HUES48 (cell line): ENCODE measurements at regions not wholly inside any gene's neighbourhood (a gene's known extent, or its start where the extent isn't known, plus 50 kb on each side); places are given as distances from the start of the nearest gene placed in this dataset.

Source experiments
- H3K27ac ChIP-seq: one replicate; pipeline ENCODE4 v1.7.0; 2013; ENCODE audit warnings: low read depth, low read length, inconsistent platforms
- H3K27me3 ChIP-seq: 2 replicates; pipeline ENCODE4 v1.6.1; 2013; ENCODE audit warnings: mild to moderate bottlenecking, low read length; ENCODE audit not compliant: control insufficient read depth, insufficient read depth
- H3K36me3 ChIP-seq: 2 replicates; pipeline ENCODE4 v1.6.1; 2013; ENCODE audit warnings: low read length; ENCODE audit not compliant: control insufficient read depth, insufficient read depth
- H3K4me1 ChIP-seq: 2 replicates; pipeline ENCODE4 v1.6.1; 2013; ENCODE audit warnings: mild to moderate bottlenecking, low read length; ENCODE audit not compliant: control insufficient read depth, insufficient read depth
- H3K4me3 ChIP-seq: 2 replicates; pipeline ENCODE4 v1.5.1; 2013; ENCODE audit warnings: mild to moderate bottlenecking, low read depth, low read length
- H3K9ac ChIP-seq: 2 replicates; pipeline ENCODE4 v1.6.1; 2013; ENCODE audit warnings: mild to moderate bottlenecking, low read depth, low read length, moderate library complexity
- H3K9me3 ChIP-seq: 2 replicates; pipeline ENCODE4 v1.6.1; 2013; ENCODE audit warnings: low read length; ENCODE audit not compliant: control insufficient read depth, insufficient read depth

GRCh38 chr10:44619521-44619920 is 234.6 kb upstream of the CXCL12 start:
- Histone ChIP-seq H3K36me3 (no peaks in the 10 kb centered on the region), H3K4me3 (no peak overlapping the region), H3K9me3 (no peaks in the 10 kb centered on the region), H3K27me3 (no peaks in the 10 kb centered on the region), H3K9ac (no peak overlapping the region), H3K4me1 (no peaks in the 10 kb centered on the region), H3K27ac (no peak overlapping the region)

- Histone ChIP-seq H3K27me3 (no peaks in the 10 kb centered on the region), H3K36me3 (no peaks in the 10 kb centered on the region), H3K27ac (no peak overlapping the region), H3K9me3 (no peaks in the 10 kb centered on the region), H3K4me1 (no peaks in the 10 kb centered on the region), H3K9ac (no peak overlapping the region), H3K4me3 (no peak overlapping the region)
Observed at GRCh38 chr10:44619975-44620374, 235.1 kb upstream of the CXCL12 start.

- Histone ChIP-seq H3K27me3 (no peaks in the 10 kb centered on the region), H3K9ac (no peak overlapping the region), H3K36me3 (no peaks in the 10 kb centered on the region), H3K9me3 (no peaks in the 10 kb centered on the region), H3K27ac (no peak overlapping the region), H3K4me1 (no peaks in the 10 kb centered on the region), H3K4me3 (no peak overlapping the region)
Observed at GRCh38 chr10:44627591-44628354, 242.9 kb upstream of the CXCL12 start.

GRCh38 chr10:44628921-44629320 is 244.0 kb upstream of the CXCL12 start:
- Histone ChIP-seq H3K9me3 (no peaks in the 10 kb centered on the region), H3K36me3 (no peaks in the 10 kb centered on the region), H3K27me3 (no peaks in the 10 kb centered on the region), H3K9ac (no peak overlapping the region), H3K4me3 (no peak overlapping the region), H3K27ac (no peak overlapping the region), H3K4me1 (no peaks in the 10 kb centered on the region)

GRCh38 chr10:44635176-44635575 is 250.3 kb upstream of the CXCL12 start:
- no peak overlapping the region for H3K9ac ChIP-seq
- H3K27me3 ChIP-seq = no peaks in the 10 kb centered on the region
- H3K9me3 ChIP-seq = peaks cover 5% of the 10 kb centered on the region; the same call in 1 of the 2 replicates
- H3K27ac ChIP-seq = no peak overlapping the region
- no peak overlapping the region for H3K4me3 ChIP-seq
- H3K36me3 ChIP-seq = no peaks in the 10 kb centered on the region
- H3K4me1 ChIP-seq = no peaks in the 10 kb centered on the region

GRCh38 chr10:44636625-44637024 is 251.7 kb upstream of the CXCL12 start:
- Histone ChIP-seq H3K4me1 (no peaks in the 10 kb centered on the region), H3K4me3 (no peak overlapping the region), H3K27me3 (no peaks in the 10 kb centered on the region), H3K36me3 (no peaks in the 10 kb centered on the region), H3K9me3 (peaks cover 5% of the 10 kb centered on the region; the same call in 1 of the 2 replicates), H3K9ac (no peak overlapping the region), H3K27ac (no peak overlapping the region)

- no peaks in the 10 kb centered on the region for H3K36me3 ChIP-seq
- H3K4me3 ChIP-seq = no peak overlapping the region
- H3K9me3 ChIP-seq = peaks cover 5% of the 10 kb centered on the region; the same call in 1 of the 2 replicates
- no peaks in the 10 kb centered on the region for H3K27me3 ChIP-seq
- no peak overlapping the region for H3K27ac ChIP-seq
- no peak overlapping the region for H3K9ac ChIP-seq
- H3K4me1 ChIP-seq = no peaks in the 10 kb centered on the region
Observed at GRCh38 chr10:44640429-44640828, 255.5 kb upstream of the CXCL12 start.

- Histone ChIP-seq H3K9me3 (no peaks in the 10 kb centered on the region), H3K27me3 (no peaks in the 10 kb centered on the region), H3K9ac (no peak overlapping the region), H3K4me3 (no peak overlapping the region), H3K27ac (no peak overlapping the region), H3K36me3 (no peaks in the 10 kb centered on the region), H3K4me1 (no peaks in the 10 kb centered on the region)
Observed at GRCh38 chr10:44647473-44647872, 262.6 kb upstream of the CXCL12 start.

- Histone ChIP-seq H3K27me3 (no peaks in the 10 kb centered on the region), H3K27ac (no peak overlapping the region), H3K9ac (no peak overlapping the region)
Observed at GRCh38 chr10:44647877-44648542, 263.1 kb upstream of the CXCL12 start.

GRCh38 chr10:44650691-44651661 is 260.2 kb upstream of the TMEM72 start:
- Histone ChIP-seq H3K4me1 (no peaks in the 10 kb centered on the region), H3K27me3 (no peaks in the 10 kb centered on the region), H3K4me3 (no peak overlapping the region), H3K9ac (no peak overlapping the region), H3K27ac (no peak overlapping the region), H3K9me3 (no peaks in the 10 kb centered on the region), H3K36me3 (no peaks in the 10 kb centered on the region)

More at GRCh38 chr10:44647877-44648542, 263.1 kb upstream of the CXCL12 start:
- no peaks in the 10 kb centered on the region for H3K9me3 ChIP-seq
- H3K4me3 ChIP-seq = no peak overlapping the region
- no peaks in the 10 kb centered on the region for H3K36me3 ChIP-seq
- no peaks in the 10 kb centered on the region for H3K4me1 ChIP-seq
